HEK293 (cell line): ENCODE measurements at regions not wholly inside any gene's neighbourhood (a gene's known extent, or its start where the extent isn't known, plus 50 kb on each side); places are given as distances from the start of the nearest gene placed in this dataset.

Experiments used
- CTCF ChIA-PET: fragments of 350-600 bp; formaldehyde crosslinking; extraction: SDS; loops from one replicate; lab custom pipeline; 2021; ENCODE audit warnings: antibody characterized with exemption; lab: Yijun Ruan, JAX
- POLR2A ChIA-PET: fragments of 300-600 bp; formaldehyde crosslinking; extraction: SDS; loops from one replicate; lab custom pipeline; 2020; ENCODE audit warnings: antibody characterized with exemption, inconsistent platforms; lab: Yijun Ruan, JAX
- H3K27ac ChIP-seq: fragments of 200-500 bp; sonication (Bioruptor generic); 2 replicates; pipeline ENCODE4 v1.5.1; 2014; ENCODE audit warnings: low read depth, low read length, control low read depth, inconsistent platforms; ENCODE audit errors: extremely low read depth
- H3K36me3 ChIP-seq, 2 experiments: fragments of 200-500 bp in 1 of 2; sonication (Bioruptor generic) in 1 of 2; 1 replicate in 1 of 2; 2 replicates in 1 of 2; pipeline ENCODE4 v1.5.1; 2014 to 2017; ENCODE audit warnings: inconsistent platforms in 2 of 2, low read length in 2 of 2; ENCODE audit not compliant: control insufficient read depth in 2 of 2, insufficient read depth in 1 of 2
- H3K4me1 ChIP-seq: fragments of 200-500 bp; sonication (Bioruptor generic); 2 replicates; pipeline ENCODE4 v1.5.1; 2014; ENCODE audit warnings: mild to moderate bottlenecking, low read length, inconsistent platforms; ENCODE audit not compliant: control insufficient read depth, insufficient read depth
- H3K4me3 ChIP-seq: 2 replicates; pipeline ENCODE4 v1.5.1; 2011; ENCODE audit warnings: low read depth, mild to moderate bottlenecking, control low read depth, low read length, moderate library complexity
- H3K9me3 ChIP-seq: fragments of 200-500 bp; sonication (Bioruptor generic); 2 replicates; pipeline ENCODE4 v1.5.1; 2014; ENCODE audit warnings: low read depth, low read length, inconsistent platforms; ENCODE audit not compliant: control insufficient read depth, insufficient read depth
- BCL11A ChIP-seq: fragments of 450-650 bp; formaldehyde crosslinking; IDR thresholded peaks from 2 replicates; pipeline ENCODE4 v1.5.1; 2016; ENCODE audit warnings: low read depth, missing biosample characterization, missing genetic modification characterization
- GLIS1 ChIP-seq: fragments of 450-650 bp; formaldehyde crosslinking; IDR thresholded peaks from 2 replicates; pipeline ENCODE4 v1.5.1; 2016; ENCODE audit warnings: missing biosample characterization, missing genetic modification characterization
- HOXC10 ChIP-seq: sonication (generic); formaldehyde crosslinking; IDR thresholded peaks from 2 replicates; pipeline ENCODE4 v1.8.1; 2023; ENCODE audit warnings: mild to moderate bottlenecking, missing genetic modification reagents
- TCF7L2 ChIP-seq: IDR thresholded peaks from 2 replicates; pipeline ENCODE4 v1.6.1; 2011; ENCODE audit warnings: low read depth, mild to moderate bottlenecking, inconsistent platforms, low read length, moderate library complexity, borderline replicate concordance
- ZNF10 ChIP-seq: fragments of 450-650 bp; formaldehyde crosslinking; IDR thresholded peaks from 2 replicates; pipeline ENCODE4 v1.5.1; 2017; ENCODE audit warnings: missing biosample characterization, missing genetic modification characterization
- ZNF202 ChIP-seq: fragments of 450-650 bp; formaldehyde crosslinking; IDR thresholded peaks from 2 replicates; pipeline ENCODE4 v1.5.1; 2016; ENCODE audit warnings: missing biosample characterization, missing genetic modification characterization, borderline replicate concordance
- ZNF23 ChIP-seq: fragments of 450-650 bp; formaldehyde crosslinking; IDR thresholded peaks from 2 replicates; pipeline ENCODE4 v1.5.1; 2016; ENCODE audit warnings: missing biosample characterization, missing genetic modification characterization, borderline replicate concordance
- ZNF239 ChIP-seq: fragments of 450-650 bp; formaldehyde crosslinking; IDR thresholded peaks from 2 replicates; pipeline ENCODE4 v1.5.1; 2016; ENCODE audit warnings: missing biosample characterization, missing genetic modification characterization
- ZNF266 ChIP-seq: fragments of 450-650 bp; formaldehyde crosslinking; IDR thresholded peaks from 2 replicates; pipeline ENCODE4 v1.5.1; 2016; ENCODE audit warnings: missing biosample characterization, missing genetic modification characterization, low read depth
- ZNF521 ChIP-seq: fragments of 450-650 bp; formaldehyde crosslinking; IDR thresholded peaks from 2 replicates; pipeline ENCODE4 v1.5.1; 2017; ENCODE audit warnings: missing biosample characterization, mild to moderate bottlenecking, missing genetic modification characterization
- ZNF596 ChIP-seq: fragments of 450-650 bp; IDR thresholded peaks from 2 replicates; pipeline ENCODE4 v1.5.0; 2018; ENCODE audit warnings: missing biosample characterization, mild to moderate bottlenecking, missing genetic modification characterization, moderate library complexity
- ZNF600 ChIP-seq: fragments of 450-650 bp; formaldehyde crosslinking; IDR thresholded peaks from 2 replicates; pipeline ENCODE4 v1.5.1; 2016; ENCODE audit warnings: missing biosample characterization, missing genetic modification characterization
- ZSCAN23 ChIP-seq: fragments of 450-650 bp; formaldehyde crosslinking; IDR thresholded peaks from 2 replicates; pipeline ENCODE4 v1.5.1; 2016; ENCODE audit warnings: missing biosample characterization, missing genetic modification characterization
- TF ChIP-seq, protein P1 (sequence below): fragments of 450-650 bp; formaldehyde crosslinking; IDR thresholded peaks from 2 replicates; pipeline ENCODE4 v1.5.1; 2016; ENCODE audit warnings: missing biosample characterization, missing genetic modification characterization
- TF ChIP-seq, protein P2 (sequence below): fragments of 450-650 bp; formaldehyde crosslinking; IDR thresholded peaks from 2 replicates; pipeline ENCODE4 v1.5.1; 2016; ENCODE audit warnings: missing biosample characterization, missing genetic modification characterization
- TF ChIP-seq, protein P3 (sequence below): fragments of 450-650 bp; formaldehyde crosslinking; IDR thresholded peaks from 2 replicates; pipeline ENCODE4 v1.5.1; 2016; ENCODE audit warnings: missing biosample characterization, missing genetic modification characterization
- TF ChIP-seq, protein P4 (sequence below): fragments of 450-650 bp; formaldehyde crosslinking; IDR thresholded peaks from 2 replicates; pipeline ENCODE4 v1.5.1; 2016; ENCODE audit warnings: missing biosample characterization, missing genetic modification characterization
- TF ChIP-seq, protein P5 (sequence below): fragments of 450-650 bp; formaldehyde crosslinking; IDR thresholded peaks from 2 replicates; pipeline ENCODE4 v1.5.1; 2017; ENCODE audit warnings: missing biosample characterization, missing genetic modification characterization

DNA sequence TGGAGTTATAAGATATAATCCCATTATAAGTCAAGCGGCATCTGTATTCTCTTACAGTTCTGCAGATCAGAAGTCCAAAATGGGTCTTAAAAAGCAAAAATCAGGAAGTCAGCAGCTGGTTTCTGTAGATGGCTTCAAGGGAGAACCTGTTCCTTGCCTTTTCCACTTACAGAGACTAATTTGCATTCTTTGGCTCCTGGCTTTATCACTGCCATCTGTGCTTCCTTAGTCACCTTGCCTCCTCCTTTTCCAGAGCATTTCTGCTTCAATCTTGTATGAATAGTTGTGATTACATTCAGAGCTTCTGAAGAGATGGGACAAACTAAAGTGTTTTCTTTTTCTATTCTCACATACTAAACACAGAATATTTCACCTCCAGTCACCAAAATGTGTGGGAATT, 647.3 kb upstream of the GRAMD2B start:
- H3K36me3 ChIP-seq: no peaks in the 10 kb centered on the region
- H3K4me3 ChIP-seq: no peak overlapping the region
- H3K27ac ChIP-seq: no peak overlapping the region
- ChIA-PET CTCF (no interaction called here), POLR2A (no interaction called here)
- no peaks in the 10 kb centered on the region for H3K4me1 ChIP-seq
- TF ChIP-seq, protein P1, sequence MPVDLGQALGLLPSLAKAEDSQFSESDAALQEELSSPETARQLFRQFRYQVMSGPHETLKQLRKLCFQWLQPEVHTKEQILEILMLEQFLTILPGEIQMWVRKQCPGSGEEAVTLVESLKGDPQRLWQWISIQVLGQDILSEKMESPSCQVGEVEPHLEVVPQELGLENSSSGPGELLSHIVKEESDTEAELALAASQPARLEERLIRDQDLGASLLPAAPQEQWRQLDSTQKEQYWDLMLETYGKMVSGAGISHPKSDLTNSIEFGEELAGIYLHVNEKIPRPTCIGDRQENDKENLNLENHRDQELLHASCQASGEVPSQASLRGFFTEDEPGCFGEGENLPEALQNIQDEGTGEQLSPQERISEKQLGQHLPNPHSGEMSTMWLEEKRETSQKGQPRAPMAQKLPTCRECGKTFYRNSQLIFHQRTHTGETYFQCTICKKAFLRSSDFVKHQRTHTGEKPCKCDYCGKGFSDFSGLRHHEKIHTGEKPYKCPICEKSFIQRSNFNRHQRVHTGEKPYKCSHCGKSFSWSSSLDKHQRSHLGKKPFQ: no peak
- TF ChIP-seq HOXC10 (CRISPR knock-in tag) (no peak), ZNF239 (tag by site-specific recombination) (no peak), ZNF521 (tag by site-specific recombination) (no peak), ZNF600 (tag by site-specific recombination) (no peak), ZNF23 (tag by site-specific recombination) (no peak), ZNF596 (no peak), GLIS1 (tag by site-specific recombination) (no peak), BCL11A (tag by site-specific recombination) (no peak), ZNF266 (tag by site-specific recombination) (no peak), ZSCAN23 (tag by site-specific recombination) (no peak), ZNF10 (no peak), TCF7L2 (no peak), ZNF202 (tag by site-specific recombination) (no peak)
- TF ChIP-seq, protein P2, sequence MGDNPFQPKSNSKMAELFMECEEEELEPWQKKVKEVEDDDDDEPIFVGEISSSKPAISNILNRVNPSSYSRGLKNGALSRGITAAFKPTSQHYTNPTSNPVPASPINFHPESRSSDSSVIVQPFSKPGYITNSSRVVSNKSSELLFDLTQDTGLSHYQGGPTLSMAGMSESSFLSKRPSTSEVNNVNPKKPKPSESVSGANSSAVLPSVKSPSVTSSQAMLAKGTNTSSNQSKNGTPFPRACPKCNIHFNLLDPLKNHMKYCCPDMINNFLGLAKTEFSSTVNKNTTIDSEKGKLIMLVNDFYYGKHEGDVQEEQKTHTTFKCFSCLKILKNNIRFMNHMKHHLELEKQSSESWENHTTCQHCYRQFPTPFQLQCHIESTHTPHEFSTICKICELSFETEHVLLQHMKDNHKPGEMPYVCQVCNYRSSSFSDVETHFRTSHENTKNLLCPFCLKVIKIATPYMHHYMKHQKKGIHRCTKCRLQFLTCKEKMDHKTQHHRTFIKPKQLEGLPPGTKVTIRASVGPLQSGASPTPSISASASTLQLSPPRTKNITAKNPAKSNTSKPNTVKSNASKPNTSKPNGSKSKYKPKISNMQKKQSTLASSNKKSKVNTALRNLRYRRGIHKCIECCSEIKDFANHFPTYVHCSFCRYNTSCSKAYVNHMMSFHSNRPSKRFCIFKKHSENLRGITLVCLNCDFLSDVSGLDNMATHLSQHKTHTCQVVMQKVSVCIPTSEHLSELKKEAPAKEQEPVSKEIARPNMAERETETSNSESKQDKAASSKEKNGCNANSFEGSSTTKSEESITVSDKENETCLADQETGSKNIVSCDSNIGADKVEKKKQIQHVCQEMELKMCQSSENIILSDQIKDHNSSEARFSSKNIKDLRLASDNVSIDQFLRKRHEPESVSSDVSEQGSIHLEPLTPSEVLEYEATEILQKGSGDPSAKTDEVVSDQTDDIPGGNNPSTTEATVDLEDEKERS (tag by site-specific recombination): no peak
- TF ChIP-seq, protein P3, sequence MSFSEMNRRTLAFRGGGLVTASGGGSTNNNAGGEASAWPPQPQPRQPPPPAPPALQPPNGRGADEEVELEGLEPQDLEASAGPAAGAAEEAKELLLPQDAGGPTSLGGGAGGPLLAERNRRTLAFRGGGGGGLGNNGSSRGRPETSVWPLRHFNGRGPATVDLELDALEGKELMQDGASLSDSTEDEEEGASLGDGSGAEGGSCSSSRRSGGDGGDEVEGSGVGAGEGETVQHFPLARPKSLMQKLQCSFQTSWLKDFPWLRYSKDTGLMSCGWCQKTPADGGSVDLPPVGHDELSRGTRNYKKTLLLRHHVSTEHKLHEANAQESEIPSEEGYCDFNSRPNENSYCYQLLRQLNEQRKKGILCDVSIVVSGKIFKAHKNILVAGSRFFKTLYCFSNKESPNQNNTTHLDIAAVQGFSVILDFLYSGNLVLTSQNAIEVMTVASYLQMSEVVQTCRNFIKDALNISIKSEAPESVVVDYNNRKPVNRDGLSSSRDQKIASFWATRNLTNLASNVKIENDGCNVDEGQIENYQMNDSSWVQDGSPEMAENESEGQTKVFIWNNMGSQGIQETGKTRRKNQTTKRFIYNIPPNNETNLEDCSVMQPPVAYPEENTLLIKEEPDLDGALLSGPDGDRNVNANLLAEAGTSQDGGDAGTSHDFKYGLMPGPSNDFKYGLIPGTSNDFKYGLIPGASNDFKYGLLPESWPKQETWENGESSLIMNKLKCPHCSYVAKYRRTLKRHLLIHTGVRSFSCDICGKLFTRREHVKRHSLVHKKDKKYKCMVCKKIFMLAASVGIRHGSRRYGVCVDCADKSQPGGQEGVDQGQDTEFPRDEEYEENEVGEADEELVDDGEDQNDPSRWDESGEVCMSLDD (tag by site-specific recombination): no peak
- TF ChIP-seq, protein P4, sequence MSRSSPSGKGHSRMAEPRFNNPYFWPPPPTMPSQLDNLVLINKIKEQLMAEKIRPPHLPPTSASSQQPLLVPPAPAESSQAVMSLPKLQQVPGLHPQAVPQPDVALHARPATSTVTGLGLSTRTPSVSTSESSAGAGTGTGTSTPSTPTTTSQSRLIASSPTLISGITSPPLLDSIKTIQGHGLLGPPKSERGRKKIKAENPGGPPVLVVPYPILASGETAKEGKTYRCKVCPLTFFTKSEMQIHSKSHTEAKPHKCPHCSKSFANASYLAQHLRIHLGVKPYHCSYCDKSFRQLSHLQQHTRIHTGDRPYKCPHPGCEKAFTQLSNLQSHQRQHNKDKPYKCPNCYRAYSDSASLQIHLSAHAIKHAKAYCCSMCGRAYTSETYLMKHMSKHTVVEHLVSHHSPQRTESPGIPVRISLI (tag by site-specific recombination): no peak
- TF ChIP-seq, protein P5, sequence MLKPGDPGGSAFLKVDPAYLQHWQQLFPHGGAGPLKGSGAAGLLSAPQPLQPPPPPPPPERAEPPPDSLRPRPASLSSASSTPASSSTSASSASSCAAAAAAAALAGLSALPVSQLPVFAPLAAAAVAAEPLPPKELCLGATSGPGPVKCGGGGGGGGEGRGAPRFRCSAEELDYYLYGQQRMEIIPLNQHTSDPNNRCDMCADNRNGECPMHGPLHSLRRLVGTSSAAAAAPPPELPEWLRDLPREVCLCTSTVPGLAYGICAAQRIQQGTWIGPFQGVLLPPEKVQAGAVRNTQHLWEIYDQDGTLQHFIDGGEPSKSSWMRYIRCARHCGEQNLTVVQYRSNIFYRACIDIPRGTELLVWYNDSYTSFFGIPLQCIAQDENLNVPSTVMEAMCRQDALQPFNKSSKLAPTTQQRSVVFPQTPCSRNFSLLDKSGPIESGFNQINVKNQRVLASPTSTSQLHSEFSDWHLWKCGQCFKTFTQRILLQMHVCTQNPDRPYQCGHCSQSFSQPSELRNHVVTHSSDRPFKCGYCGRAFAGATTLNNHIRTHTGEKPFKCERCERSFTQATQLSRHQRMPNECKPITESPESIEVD (tag by site-specific recombination): no peak
- no peaks in the 10 kb centered on the region for H3K9me3 ChIP-seq
